H1 (cell line): ENCODE measurements at regions not wholly inside any gene's neighbourhood (a gene's known extent, or its start where the extent isn't known, plus 50 kb on each side); places are given as distances from the start of the nearest gene placed in this dataset.

ENCODE experiments used
- ASH2L ChIP-seq: fragments of 200-600, 300-600 bp; sonication (generic); IDR thresholded peaks from one replicate; pipeline ENCODE4 v1.7.1; 2017; ENCODE audit warnings: low read length
- CBX5 ChIP-seq: fragments of 300-800, 300-1000 bp; sonication (generic); IDR thresholded peaks from 2 replicates; pipeline ENCODE4 v1.7.1; 2016; ENCODE audit warnings: antibody characterized with exemption, low read length, low read depth
- CBX8 ChIP-seq: fragments of 300-800, 300-1000 bp; sonication (generic); IDR thresholded peaks from 2 replicates; pipeline ENCODE4 v1.7.1; 2016; ENCODE audit warnings: low read depth, low read length, borderline replicate concordance
- CEBPB ChIP-seq: IDR thresholded peaks from 2 replicates; pipeline ENCODE4 v1.6.1; 2012; ENCODE audit warnings: low read depth, low read length
- CHD1 ChIP-seq: IDR thresholded peaks from 2 replicates; pipeline ENCODE4 v1.6.1; 2012; ENCODE audit warnings: low read depth, low read length, improper control_type of control experiment
- EGR1 ChIP-seq: IDR thresholded peaks from 2 replicates; pipeline ENCODE4 v1.6.1; 2011; ENCODE audit warnings: low read depth, low read length, borderline replicate concordance
- EZH2 ChIP-seq: fragments of 200-600 bp; sonication (generic); IDR thresholded peaks from 2 replicates; pipeline ENCODE4 v1.7.1; 2012; ENCODE audit warnings: low read depth, mild to moderate bottlenecking, moderate library complexity, low read length, inconsistent platforms; ENCODE audit not compliant: severe bottlenecking
- GABPA ChIP-seq: IDR thresholded peaks from 2 replicates; pipeline ENCODE4 v1.6.1; 2011; ENCODE audit warnings: mild to moderate bottlenecking, low read length, moderate library complexity, borderline replicate concordance; ENCODE audit not compliant: insufficient read depth
- HDAC2 ChIP-seq, 2 experiments: fragments of 300-600 bp in 1 of 2; sonication (generic) in 1 of 2; IDR thresholded peaks; 2 replicates each; pipeline ENCODE4 v1.6.1; 2011 to 2012; ENCODE audit warnings: low read depth in 2 of 2, low read length in 2 of 2, mild to moderate bottlenecking in 2 of 2, moderate library complexity in 2 of 2, borderline replicate concordance in 1 of 2, inconsistent platforms in 1 of 2
- HDAC6 ChIP-seq: IDR thresholded peaks from one replicate; pipeline ENCODE4 v1.7.1; 2012; ENCODE audit warnings: low read depth, mild to moderate bottlenecking, inconsistent platforms, low read length, moderate library complexity
- JUN ChIP-seq: IDR thresholded peaks from 2 replicates; pipeline ENCODE4 v1.6.1; 2011; ENCODE audit warnings: low read depth, mild to moderate bottlenecking, improper control_type of control experiment, low read length
- JUND ChIP-seq: IDR thresholded peaks from 2 replicates; pipeline ENCODE4 v1.6.1; 2011; ENCODE audit warnings: mild to moderate bottlenecking, improper control_type of control experiment, low read length
- KDM4A ChIP-seq: IDR thresholded peaks from one replicate; pipeline ENCODE4 v1.7.1; 2012; ENCODE audit warnings: low read depth, mild to moderate bottlenecking, moderate library complexity, low read length, inconsistent platforms; ENCODE audit not compliant: severe bottlenecking
- RBBP5 ChIP-seq: IDR thresholded peaks from 2 replicates; pipeline ENCODE4 v1.7.1; 2012; ENCODE audit warnings: low read depth, mild to moderate bottlenecking, inconsistent platforms, low read length, moderate library complexity, borderline replicate concordance
- SP2 ChIP-seq: IDR thresholded peaks from 2 replicates; pipeline ENCODE4 v1.6.1; 2012; ENCODE audit warnings: mild to moderate bottlenecking, low read length, inconsistent platforms
- SUZ12 ChIP-seq: fragments of 200-600 bp; sonication (generic); IDR thresholded peaks from 2 replicates; pipeline ENCODE4 v1.6.1; 2012; ENCODE audit warnings: mild to moderate bottlenecking, inconsistent platforms, low read length, moderate library complexity, mixed read lengths
- TAF7 ChIP-seq: optimal IDR thresholded peaks from 2 replicates; pipeline ENCODE3; 2011; ENCODE audit warnings: low read depth, mild to moderate bottlenecking, inconsistent platforms, low read length, moderate library complexity, borderline replicate concordance
- TBP ChIP-seq: IDR thresholded peaks from 2 replicates; pipeline ENCODE4 v1.6.1; 2011; ENCODE audit warnings: low read depth, low read length, improper control_type of control experiment
- TF ChIP-seq, protein P1 (sequence below): IDR thresholded peaks from 2 replicates; pipeline ENCODE4 v1.6.1; 2012; ENCODE audit warnings: inconsistent platforms
- TF ChIP-seq, protein P2 (sequence below): IDR thresholded peaks from 2 replicates; pipeline ENCODE4 v1.6.1; 2011; ENCODE audit warnings: low read depth, mild to moderate bottlenecking, low read length; ENCODE audit not compliant: insufficient read depth

DNA sequence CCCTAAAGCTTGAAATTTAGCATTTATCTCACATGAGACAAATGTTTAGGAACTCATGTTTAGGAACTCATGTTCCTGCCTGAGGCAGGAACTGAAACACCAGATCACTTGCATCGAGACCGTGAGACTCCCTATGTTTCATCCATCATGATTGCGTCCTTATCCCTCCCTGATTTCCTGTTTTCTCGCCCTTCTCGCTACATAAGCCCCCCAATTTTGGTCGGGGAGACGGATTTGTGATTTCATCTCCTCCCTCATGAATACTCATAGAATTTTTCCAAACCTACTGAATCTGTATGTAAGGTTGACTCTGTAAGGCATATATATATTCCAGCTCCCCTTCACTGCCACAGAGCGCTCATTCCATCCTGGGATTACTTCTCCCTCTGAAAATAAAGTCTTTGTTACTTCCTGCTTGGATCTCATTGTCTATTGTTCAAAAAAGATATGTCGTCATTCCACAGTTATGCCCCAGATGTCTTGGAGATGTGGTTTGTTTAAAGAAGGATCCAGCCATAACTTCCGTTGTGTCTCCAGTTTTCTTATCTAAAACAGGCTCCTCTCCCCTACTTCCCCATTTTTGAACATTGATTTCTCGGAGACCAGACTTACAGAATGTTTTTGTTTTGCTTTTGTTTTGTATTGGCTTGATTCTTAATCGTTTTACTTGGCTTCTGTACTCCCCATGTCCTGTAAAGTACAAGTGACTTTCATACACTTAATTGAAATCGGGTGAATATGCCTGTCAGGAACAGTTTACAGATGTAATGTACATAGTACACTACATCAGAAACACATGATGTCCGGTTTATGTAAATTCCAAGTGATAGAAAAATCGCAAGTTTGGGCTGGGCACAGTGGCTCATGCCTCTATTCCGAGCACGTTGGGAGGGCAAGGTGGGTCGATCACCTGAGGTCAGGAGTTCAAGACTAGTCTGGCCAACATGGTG lies 118.7 kb downstream of the HFE start (continued):
- TF ChIP-seq TBP (no peak), KDM4A (no peak), HDAC6 (no peak), JUND (no peak), HDAC2 (IDR thresholded peaks at IDR 0.05; ENCODE audit: borderline replicate concordance in 1 of 2, low read depth in 2 of 2, low read length in 2 of 2) (no peak), CEBPB (no peak), CBX5 (no peak), ASH2L (no peak), EGR1 (no peak), RBBP5 (no peak), CHD1 (peak; percentile 42), GABPA (no peak), TAF7 (peak; percentile 63), SP2 (no peak), EZH2 (no peak), CBX8 (no peak), SUZ12 (no peak), JUN (no peak)
- TF ChIP-seq, protein P1, sequence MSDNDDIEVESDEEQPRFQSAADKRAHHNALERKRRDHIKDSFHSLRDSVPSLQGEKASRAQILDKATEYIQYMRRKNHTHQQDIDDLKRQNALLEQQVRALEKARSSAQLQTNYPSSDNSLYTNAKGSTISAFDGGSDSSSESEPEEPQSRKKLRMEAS, result no peak
- TF ChIP-seq, protein P2, sequence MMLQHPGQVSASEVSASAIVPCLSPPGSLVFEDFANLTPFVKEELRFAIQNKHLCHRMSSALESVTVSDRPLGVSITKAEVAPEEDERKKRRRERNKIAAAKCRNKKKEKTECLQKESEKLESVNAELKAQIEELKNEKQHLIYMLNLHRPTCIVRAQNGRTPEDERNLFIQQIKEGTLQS, result no peak
